ENCODE measurements at regions not wholly inside any gene's neighbourhood (a gene's known extent, or its start where the extent isn't known, plus 50 kb on each side); places are given as distances from the start of the nearest gene placed in this dataset.

DNA sequence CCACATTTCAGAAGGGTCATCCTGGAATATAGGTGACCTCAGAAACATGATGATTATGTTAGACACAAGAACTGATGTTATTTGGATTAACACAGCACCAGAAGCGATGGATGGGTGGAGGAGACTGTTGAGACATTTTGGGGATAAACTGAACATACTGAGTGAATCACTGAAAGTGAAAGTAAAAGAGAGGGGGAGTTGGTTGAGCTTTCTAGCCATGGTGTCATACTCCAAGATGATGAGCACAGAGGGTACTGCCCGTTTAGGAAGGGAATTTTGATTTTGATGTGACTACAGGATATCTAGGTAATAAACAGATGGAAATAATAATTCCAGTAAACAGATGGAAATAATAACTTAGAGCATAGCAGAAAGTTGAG is 248.0 kb upstream of the NPY start:
- TF ChIP-seq CTCF (IDR thresholded peaks at IDR 0.05; ENCODE audit: poor library complexity, severe bottlenecking), result no peak
- no peak for TF ChIP-seq SMC3 (conservative IDR thresholded peaks at IDR 0.05; ENCODE audit: poor library complexity)
